MM.1S (cell line): ENCODE measurements at regions not wholly inside any gene's neighbourhood (a gene's known extent, or its start where the extent isn't known, plus 50 kb on each side); places are given as distances from the start of the nearest gene placed in this dataset.

Experiments used
- CTCF ChIP-seq: fragments of 300-600 bp; sonication (generic); IDR thresholded peaks from 2 replicates; pipeline ENCODE4 v1.5.1; 2016; ENCODE audit warnings: antibody characterized with exemption, low read length, mixed read lengths
- EZH2 ChIP-seq: fragments of 300-600 bp; sonication (generic); optimal IDR thresholded peaks from 2 replicates; pipeline ENCODE3; 2017; ENCODE audit warnings: low read depth, mild to moderate bottlenecking, antibody characterized with exemption, low read length, mixed read lengths
- EZH2phosphoT487 ChIP-seq: fragments of 300-600 bp; sonication (generic); IDR thresholded peaks from 2 replicates; pipeline ENCODE4 v1.6.1; 2018; ENCODE audit warnings: antibody characterized with exemption, low read length

- TF ChIP-seq CTCF = no peak
- no peak for TF ChIP-seq EZH2
- TF ChIP-seq EZH2phosphoT487 = no peak
Measured at GRCh38 chr1:90387805-90388204, 329.3 kb downstream of the BARHL2 start.
